Gastrocnemius medialis (tissue), 4 donors: ENCODE measurements at regions not wholly inside any gene's neighbourhood (a gene's known extent, or its start where the extent isn't known, plus 50 kb on each side); places are given as distances from the start of the nearest gene placed in this dataset.

Experiments
- ATAC-seq, 2 donors: fragments of 150-250 bp; one replicate each; pipeline ENCODE4 v1.9.1; 2016
- DNase-seq, 2 donors: peaks; one replicate each; pipeline ENCODE4 v3.0.0-alpha.2; 2019
- H3K27ac ChIP-seq, 4 donors: fragments of 200-600 bp; sonication (generic); 1 replicate in 1 of 4; 2 replicates in 3 of 4; pipeline ENCODE4 v1.5.1; 2016 to 2018; ENCODE audit warnings: mild to moderate bottlenecking in 2 of 4, moderate library complexity in 1 of 4
- H3K27me3 ChIP-seq, 3 donors: fragments of 200-600 bp; sonication (generic) in 2 of 3; 1 replicate in 1 of 3; 2 replicates in 2 of 3; pipeline versions ENCODE4 v1.5.1 to v1.6.0; 2016 to 2019; ENCODE audit warnings: mild to moderate bottlenecking in 1 of 3, moderate library complexity in 1 of 3
- H3K36me3 ChIP-seq, 2 donors: fragments of 200-600 bp; sonication (generic) in 1 of 2; one replicate each; pipeline ENCODE4 v1.5.1; 2017 to 2018
- H3K4me1 ChIP-seq, 2 donors: fragments of 200-600 bp; sonication (generic) in 1 of 2; one replicate each; pipeline ENCODE4 v1.5.1; 2016 to 2017; ENCODE audit warnings: mild to moderate bottlenecking in 2 of 2
- H3K4me3 ChIP-seq, 4 donors: fragments of 200-600 bp; sonication (generic) in 3 of 4; 1 replicate in 1 of 4; 2 replicates in 3 of 4; pipeline ENCODE4 v1.5.1; 2016 to 2019; ENCODE audit warnings: mild to moderate bottlenecking in 2 of 4
- H3K9me3 ChIP-seq, 3 donors: fragments of 200-600 bp; sonication (generic) in 2 of 3; 1 replicate in 1 of 3; 2 replicates in 2 of 3; pipeline ENCODE4 v1.5.1; 2016 to 2019
- POLR2A ChIP-seq, 2 donors: fragments of 450-650 bp; IDR thresholded peaks; one replicate each; pipeline ENCODE4 v1.6.1; 2017; ENCODE audit warnings: antibody characterized with exemption in 2 of 2, mild to moderate bottlenecking in 2 of 2, moderate library complexity in 2 of 2
- in situ Hi-C, 4 donors: fragments of 200-750 bp; cut with MboI; loops; one replicate each; pipeline versions ENCODE4 v1.15.0 to v1.8.0; 2017; ENCODE audit warnings: low sequenced_read_pairs in 4 of 4
- intact Hi-C: fragments of 100-400 bp; cut with DNase I; formaldehyde crosslinking; loops from one replicate; pipeline ENCODE4 v1.15.1; 2023; ENCODE audit warnings: low total_unique reads
- TF ChIP-seq, protein P1 (sequence below), 5 experiments: fragments of 450-650 bp in 3 of 5; fragments of 200-600 bp in 2 of 5; sonication (generic) in 2 of 5; IDR thresholded peaks in 4 of 5; conservative IDR thresholded peaks in 1 of 5; 1 replicate in 4 of 5; 2 replicates in 1 of 5; pipeline ENCODE4 v1.5.1; 2016 to 2019; ENCODE audit warnings: antibody characterized with exemption in 5 of 5, mild to moderate bottlenecking in 3 of 5, moderate library complexity in 3 of 5

GRCh38 chr1:96955307-96956012 lies 233.9 kb downstream of the PTBP2 start:
- Histone ChIP-seq H3K4me1 (no peaks in the 10 kb centered on the region), H3K9me3 (no peaks in the 10 kb centered on the region), H3K4me3 (no peak overlapping the region), H3K36me3 (no peaks in the 10 kb centered on the region), H3K27me3 (no peaks in the 10 kb centered on the region), H3K27ac (no peak overlapping the region)
- in situ Hi-C loops (loop anchor here in 2 of 4 donors (5.0 to 25.0 kb wide), 2 partner anchors 1082 to 1102 kb away; no protein-coding TSS in a partner anchor), intact Hi-C loops (no loop called here)
- DNase-seq: no peak
- ATAC-seq: no peak
- TF ChIP-seq POLR2A (IDR thresholded peaks at IDR 0.05): no peak
- TF ChIP-seq, protein P1, sequence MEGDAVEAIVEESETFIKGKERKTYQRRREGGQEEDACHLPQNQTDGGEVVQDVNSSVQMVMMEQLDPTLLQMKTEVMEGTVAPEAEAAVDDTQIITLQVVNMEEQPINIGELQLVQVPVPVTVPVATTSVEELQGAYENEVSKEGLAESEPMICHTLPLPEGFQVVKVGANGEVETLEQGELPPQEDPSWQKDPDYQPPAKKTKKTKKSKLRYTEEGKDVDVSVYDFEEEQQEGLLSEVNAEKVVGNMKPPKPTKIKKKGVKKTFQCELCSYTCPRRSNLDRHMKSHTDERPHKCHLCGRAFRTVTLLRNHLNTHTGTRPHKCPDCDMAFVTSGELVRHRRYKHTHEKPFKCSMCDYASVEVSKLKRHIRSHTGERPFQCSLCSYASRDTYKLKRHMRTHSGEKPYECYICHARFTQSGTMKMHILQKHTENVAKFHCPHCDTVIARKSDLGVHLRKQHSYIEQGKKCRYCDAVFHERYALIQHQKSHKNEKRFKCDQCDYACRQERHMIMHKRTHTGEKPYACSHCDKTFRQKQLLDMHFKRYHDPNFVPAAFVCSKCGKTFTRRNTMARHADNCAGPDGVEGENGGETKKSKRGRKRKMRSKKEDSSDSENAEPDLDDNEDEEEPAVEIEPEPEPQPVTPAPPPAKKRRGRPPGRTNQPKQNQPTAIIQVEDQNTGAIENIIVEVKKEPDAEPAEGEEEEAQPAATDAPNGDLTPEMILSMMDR (IDR thresholded peaks at IDR 0.05 in 4 of 5, conservative IDR thresholded peaks at IDR 0.05 in 1 of 5): no peak

DNA sequence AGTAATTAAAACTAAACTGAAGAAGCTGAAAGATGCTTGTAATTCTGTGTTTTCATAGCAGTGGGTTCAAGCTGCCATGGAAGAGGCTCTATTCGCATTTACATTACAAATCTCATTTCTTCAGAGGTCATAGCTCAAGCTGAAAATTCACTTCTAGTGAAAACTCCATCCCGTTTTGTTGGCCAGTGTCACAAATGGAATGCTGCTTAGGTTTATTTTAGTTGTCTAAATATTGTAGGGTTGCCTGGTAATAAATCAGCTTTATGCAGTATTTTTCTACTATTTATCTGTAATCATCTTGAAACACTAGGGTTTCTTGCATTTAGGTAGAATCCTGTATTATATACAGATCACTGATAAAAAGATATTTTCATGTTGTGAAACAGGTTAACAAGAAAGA lies 240.6 kb downstream of the PTBP2 start:
- DNase-seq (no peak), ATAC-seq (no peak)
- H3K36me3 ChIP-seq: no peaks in the 10 kb centered on the region
- intact Hi-C loops: no loop called here
- H3K27ac ChIP-seq: no peak overlapping the region
- in situ Hi-C loops: loop anchor here in 2 of 4 donors (10.0 to 25.0 kb wide), 2 partner anchors 1075 to 1093 kb away; no protein-coding TSS in a partner anchor
- no peaks in the 10 kb centered on the region for H3K9me3 ChIP-seq
- H3K4me1 ChIP-seq: no peaks in the 10 kb centered on the region
- H3K4me3 ChIP-seq: no peak overlapping the region
- H3K27me3 ChIP-seq: no peaks in the 10 kb centered on the region
- no peak for TF ChIP-seq POLR2A (IDR thresholded peaks at IDR 0.05)
- TF ChIP-seq, protein P1 (IDR thresholded peaks at IDR 0.05 in 4 of 5, conservative IDR thresholded peaks at IDR 0.05 in 1 of 5): no peak

DNA sequence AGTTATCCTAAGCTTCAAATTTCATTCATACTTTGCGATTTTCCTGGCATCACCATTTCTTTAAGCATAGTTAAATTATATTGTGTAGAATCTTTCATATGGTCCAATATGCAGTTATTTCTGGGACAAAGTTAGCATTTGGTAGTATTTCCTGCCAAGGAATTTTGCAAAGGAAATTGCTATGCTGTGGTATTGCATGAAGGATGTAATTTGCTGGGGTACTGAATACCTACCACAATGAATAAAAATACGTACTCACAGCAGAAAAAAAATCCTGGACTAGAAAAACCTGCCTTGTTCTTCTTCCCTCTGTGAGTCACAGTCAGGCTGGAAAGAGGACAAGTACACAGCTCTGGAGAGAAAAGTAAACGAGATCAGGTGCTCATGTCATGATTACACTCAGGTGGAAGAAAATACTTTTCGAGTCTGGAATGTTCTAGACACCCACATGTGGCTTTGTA lies 241.2 kb downstream of the PTBP2 start:
- Histone ChIP-seq H3K36me3 (no peaks in the 10 kb centered on the region), H3K4me3 (no peak overlapping the region), H3K9me3 (no peaks in the 10 kb centered on the region), H3K4me1 (no peaks in the 10 kb centered on the region), H3K27ac (no peak overlapping the region), H3K27me3 (no peaks in the 10 kb centered on the region)
- no peak for DNase-seq
- intact Hi-C loops (no loop called here), in situ Hi-C loops (loop anchor here in 2 of 4 donors (10.0 to 25.0 kb wide), 2 partner anchors 1075 to 1092 kb away; no protein-coding TSS in a partner anchor)
- ATAC-seq: no peak
- TF ChIP-seq, protein P1 (IDR thresholded peaks at IDR 0.05 in 4 of 5, conservative IDR thresholded peaks at IDR 0.05 in 1 of 5): no peak
- TF ChIP-seq POLR2A (IDR thresholded peaks at IDR 0.05): no peak

GRCh38 chr1:96964761-96965160 lies 243.2 kb downstream of the PTBP2 start:
- in situ Hi-C loops: loop anchor here in 2 of 4 donors (10.0 to 25.0 kb wide), 2 partner anchors 1073 to 1090 kb away; no protein-coding TSS in a partner anchor
- intact Hi-C loops: no loop called here
- ATAC-seq: no peak

More at GRCh38 chr1:96964761-96965160, 243.2 kb downstream of the PTBP2 start:
- no peak overlapping the region for H3K27ac ChIP-seq
- TF ChIP-seq, protein P1 (IDR thresholded peaks at IDR 0.05 in 4 of 5, conservative IDR thresholded peaks at IDR 0.05 in 1 of 5): no peak
- TF ChIP-seq POLR2A (IDR thresholded peaks at IDR 0.05): no peak
- no peak overlapping the region for H3K4me3 ChIP-seq
- H3K4me1 ChIP-seq: no peaks in the 10 kb centered on the region
- DNase-seq: no peak
- no peaks in the 10 kb centered on the region for H3K9me3 ChIP-seq
- no peaks in the 10 kb centered on the region for H3K27me3 ChIP-seq
- no peaks in the 10 kb centered on the region for H3K36me3 ChIP-seq
